HEK293 (cell line): ENCODE measurements at regions not wholly inside any gene's neighbourhood (a gene's known extent, or its start where the extent isn't known, plus 50 kb on each side); places are given as distances from the start of the nearest gene placed in this dataset.

Experiments used
- CTCF ChIA-PET: fragments of 350-600 bp; formaldehyde crosslinking; extraction: SDS; loops from one replicate; lab custom pipeline; 2021; ENCODE audit warnings: antibody characterized with exemption; lab: Yijun Ruan, JAX
- POLR2A ChIA-PET: fragments of 300-600 bp; formaldehyde crosslinking; extraction: SDS; loops from one replicate; lab custom pipeline; 2020; ENCODE audit warnings: antibody characterized with exemption, inconsistent platforms; lab: Yijun Ruan, JAX
- H3K27ac ChIP-seq: fragments of 200-500 bp; sonication (Bioruptor generic); 2 replicates; pipeline ENCODE4 v1.5.1; 2014; ENCODE audit warnings: low read depth, low read length, control low read depth, inconsistent platforms; ENCODE audit errors: extremely low read depth
- H3K36me3 ChIP-seq, 2 experiments: fragments of 200-500 bp in 1 of 2; sonication (Bioruptor generic) in 1 of 2; 1 replicate in 1 of 2; 2 replicates in 1 of 2; pipeline ENCODE4 v1.5.1; 2014 to 2017; ENCODE audit warnings: inconsistent platforms in 2 of 2, low read length in 2 of 2; ENCODE audit not compliant: control insufficient read depth in 2 of 2, insufficient read depth in 1 of 2
- H3K4me1 ChIP-seq: fragments of 200-500 bp; sonication (Bioruptor generic); 2 replicates; pipeline ENCODE4 v1.5.1; 2014; ENCODE audit warnings: mild to moderate bottlenecking, low read length, inconsistent platforms; ENCODE audit not compliant: control insufficient read depth, insufficient read depth
- H3K4me3 ChIP-seq: 2 replicates; pipeline ENCODE4 v1.5.1; 2011; ENCODE audit warnings: low read depth, mild to moderate bottlenecking, control low read depth, low read length, moderate library complexity
- H3K9me3 ChIP-seq: fragments of 200-500 bp; sonication (Bioruptor generic); 2 replicates; pipeline ENCODE4 v1.5.1; 2014; ENCODE audit warnings: low read depth, low read length, inconsistent platforms; ENCODE audit not compliant: control insufficient read depth, insufficient read depth
- YY1 ChIP-seq: fragments of 450-650 bp; formaldehyde crosslinking; IDR thresholded peaks from 2 replicates; pipeline ENCODE4 v1.5.1; 2018; ENCODE audit warnings: missing biosample characterization, missing genetic modification characterization
- ZBTB49 ChIP-seq: fragments of 450-650 bp; formaldehyde crosslinking; IDR thresholded peaks from 2 replicates; pipeline ENCODE4 v1.5.1; 2016; ENCODE audit warnings: missing biosample characterization, missing genetic modification characterization, low read depth
- ZFP3 ChIP-seq: fragments of 450-650 bp; formaldehyde crosslinking; IDR thresholded peaks from 2 replicates; pipeline ENCODE4 v1.5.1; 2016; ENCODE audit warnings: low read depth, missing biosample characterization, missing genetic modification characterization
- ZNF138 ChIP-seq: fragments of 450-650 bp; formaldehyde crosslinking; IDR thresholded peaks from 2 replicates; pipeline ENCODE4 v1.5.1; 2016; ENCODE audit warnings: missing biosample characterization, missing genetic modification characterization, borderline replicate concordance
- ZNF148 ChIP-seq: fragments of 450-650 bp; formaldehyde crosslinking; IDR thresholded peaks from 2 replicates; pipeline ENCODE4 v1.5.0; 2017; ENCODE audit warnings: missing biosample characterization, missing genetic modification characterization, borderline replicate concordance
- ZNF292 ChIP-seq: fragments of 450-650 bp; formaldehyde crosslinking; IDR thresholded peaks from 2 replicates; pipeline ENCODE4 v1.5.1; 2016; ENCODE audit warnings: low read depth, missing biosample characterization, missing genetic modification characterization, borderline replicate concordance
- ZNF324 ChIP-seq: fragments of 450-650 bp; formaldehyde crosslinking; IDR thresholded peaks from 2 replicates; pipeline ENCODE4 v1.5.1; 2016; ENCODE audit warnings: missing biosample characterization, missing genetic modification characterization
- ZNF37A ChIP-seq: fragments of 450-650 bp; IDR thresholded peaks from 2 replicates; pipeline ENCODE4 v1.5.1; 2018; ENCODE audit warnings: missing biosample characterization, missing genetic modification characterization
- ZNF394 ChIP-seq: fragments of 450-650 bp; formaldehyde crosslinking; IDR thresholded peaks from 2 replicates; pipeline ENCODE4 v1.5.1; 2016; ENCODE audit warnings: missing biosample characterization, missing genetic modification characterization, mild to moderate bottlenecking, moderate library complexity, borderline replicate concordance
- ZNF514 ChIP-seq: fragments of 450-650 bp; formaldehyde crosslinking; IDR thresholded peaks from 2 replicates; pipeline ENCODE4 v1.5.1; 2016; ENCODE audit warnings: missing biosample characterization, missing genetic modification characterization
- ZNF518A ChIP-seq: fragments of 450-650 bp; formaldehyde crosslinking; conservative IDR thresholded peaks from 2 replicates; pipeline ENCODE4 v1.5.1; 2016; ENCODE audit warnings: low read depth, missing biosample characterization, missing genetic modification characterization
- ZNF529 ChIP-seq: fragments of 450-650 bp; formaldehyde crosslinking; IDR thresholded peaks from 2 replicates; pipeline ENCODE4 v1.5.1; 2017; ENCODE audit warnings: missing genetic modification characterization, missing biosample characterization; ENCODE audit not compliant: insufficient replicate concordance
- ZNF549 ChIP-seq: fragments of 450-650 bp; IDR thresholded peaks from 2 replicates; pipeline ENCODE4 v1.5.1; 2018; ENCODE audit warnings: missing biosample characterization, missing genetic modification characterization, mild to moderate bottlenecking, inconsistent platforms, moderate library complexity
- ZNF600 ChIP-seq: fragments of 450-650 bp; formaldehyde crosslinking; IDR thresholded peaks from 2 replicates; pipeline ENCODE4 v1.5.1; 2016; ENCODE audit warnings: missing biosample characterization, missing genetic modification characterization
- ZNF621 ChIP-seq: fragments of 450-650 bp; formaldehyde crosslinking; IDR thresholded peaks from 2 replicates; pipeline ENCODE4 v1.5.1; 2017; ENCODE audit warnings: missing biosample characterization, missing genetic modification characterization
- ZNF660 ChIP-seq: fragments of 450-650 bp; IDR thresholded peaks from 2 replicates; pipeline ENCODE4 v1.5.1; 2018; ENCODE audit warnings: missing biosample characterization, mild to moderate bottlenecking, missing genetic modification characterization
- ZNF664 ChIP-seq: fragments of 450-650 bp; formaldehyde crosslinking; IDR thresholded peaks from 2 replicates; pipeline ENCODE4 v1.5.1; 2016; ENCODE audit warnings: missing biosample characterization, missing genetic modification characterization
- ZNF791 ChIP-seq: fragments of 450-650 bp; formaldehyde crosslinking; IDR thresholded peaks from 2 replicates; pipeline ENCODE4 v1.5.1; 2016; ENCODE audit warnings: missing biosample characterization, missing genetic modification characterization
- ZNF837 ChIP-seq: fragments of 450-650 bp; formaldehyde crosslinking; IDR thresholded peaks from 2 replicates; pipeline ENCODE4 v1.5.1; 2016; ENCODE audit warnings: missing biosample characterization, missing genetic modification characterization
- ZSCAN18 ChIP-seq: fragments of 450-650 bp; formaldehyde crosslinking; IDR thresholded peaks from 2 replicates; pipeline ENCODE4 v1.5.1; 2016; ENCODE audit warnings: missing biosample characterization, missing genetic modification characterization

GRCh38 chr9:100669968-100670367 lies 92.1 kb downstream of the CAVIN4 start:
- CTCF ChIA-PET, result interaction anchor here (0.7 to 0.8 kb wide), 2 partner anchors 12 to 67 kb away, joined by 3 read pairs; no protein-coding TSS in a partner anchor
- no peak for TF ChIP-seq YY1 (tag by site-specific recombination)
- TF ChIP-seq ZNF514 (tag by site-specific recombination), result no peak
- no peak for TF ChIP-seq ZNF549 (tag by site-specific recombination)
- no peak for TF ChIP-seq ZNF791 (tag by site-specific recombination)
- TF ChIP-seq ZNF394 (tag by site-specific recombination), result no peak
- no peak for TF ChIP-seq ZNF148 (tag by site-specific recombination)
- no peak for TF ChIP-seq ZSCAN18 (tag by site-specific recombination)
- no peak for TF ChIP-seq ZFP3 (tag by site-specific recombination)
- no peak for TF ChIP-seq ZNF660 (tag by site-specific recombination)
- TF ChIP-seq ZNF529 (tag by site-specific recombination), result no peak
- no peak for TF ChIP-seq ZBTB49 (tag by site-specific recombination)
- no peak for TF ChIP-seq ZNF324 (tag by site-specific recombination)
- no peak for TF ChIP-seq ZNF600 (tag by site-specific recombination)
- no peak for TF ChIP-seq ZNF621
- TF ChIP-seq ZNF292 (tag by site-specific recombination), result no peak
- no peak for TF ChIP-seq ZNF664 (tag by site-specific recombination)
- TF ChIP-seq ZNF138 (tag by site-specific recombination), result no peak
- no peak for TF ChIP-seq ZNF837
- TF ChIP-seq ZNF518A (tag by site-specific recombination), result no peak
- TF ChIP-seq ZNF37A (tag by site-specific recombination), result no peak
- H3K9me3 ChIP-seq, result no peaks in the 10 kb centered on the region
- no peak overlapping the region for H3K27ac ChIP-seq
- H3K4me3 ChIP-seq, result no peak overlapping the region
- H3K4me1 ChIP-seq, result no peaks in the 10 kb centered on the region
- H3K36me3 ChIP-seq, result no peaks in the 10 kb centered on the region
- POLR2A ChIA-PET, result no interaction called here
